Right lobe of liver (tissue), 4 donors: ENCODE measurements at regions not wholly inside any gene's neighbourhood (a gene's known extent, or its start where the extent isn't known, plus 50 kb on each side); places are given as distances from the start of the nearest gene placed in this dataset.

ENCODE experiments used
- POLR2A ChIP-seq: fragments of 450-650 bp; IDR thresholded peaks from one replicate; pipeline ENCODE4 v1.6.1; 2017; ENCODE audit warnings: antibody characterized with exemption, mild to moderate bottlenecking
- TF ChIP-seq, protein P1 (sequence below), 4 donors: fragments of 200-600 bp in 3 of 4; fragments of 450-650 bp in 1 of 4; IDR thresholded peaks; one replicate each; pipeline versions ENCODE4 v1.5.1 to v1.8.0; 2016 to 2022; ENCODE audit warnings: antibody characterized with exemption in 4 of 4, mild to moderate bottlenecking in 2 of 4
- donor health status: DM: no; HTN: no; CAD: no.
- donor health status: DM: no; HTN: no; CAD: no.
- donor health status: DM: no; HTN: yes; CAD: no.

DNA sequence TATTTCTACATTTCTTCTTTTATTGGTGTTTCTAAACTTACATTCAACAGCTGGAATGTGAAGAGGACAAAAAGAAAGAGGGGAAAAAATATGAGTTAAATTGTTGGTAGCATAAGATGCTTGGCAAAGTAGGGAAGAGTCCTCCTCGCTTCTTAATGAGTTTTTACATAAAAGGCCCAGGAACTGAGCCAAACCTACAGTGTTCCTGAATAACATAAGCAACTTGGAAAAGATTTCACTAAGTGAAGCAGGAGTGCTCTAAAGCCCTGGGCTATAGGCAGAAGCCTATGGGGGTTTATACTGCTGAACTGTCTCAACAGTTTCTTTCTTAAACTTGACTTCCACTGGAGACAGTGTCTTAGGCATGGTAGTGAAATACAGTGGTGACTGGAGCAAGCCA lies 115.0 kb upstream of the USP25 start:
- TF ChIP-seq, protein P1, sequence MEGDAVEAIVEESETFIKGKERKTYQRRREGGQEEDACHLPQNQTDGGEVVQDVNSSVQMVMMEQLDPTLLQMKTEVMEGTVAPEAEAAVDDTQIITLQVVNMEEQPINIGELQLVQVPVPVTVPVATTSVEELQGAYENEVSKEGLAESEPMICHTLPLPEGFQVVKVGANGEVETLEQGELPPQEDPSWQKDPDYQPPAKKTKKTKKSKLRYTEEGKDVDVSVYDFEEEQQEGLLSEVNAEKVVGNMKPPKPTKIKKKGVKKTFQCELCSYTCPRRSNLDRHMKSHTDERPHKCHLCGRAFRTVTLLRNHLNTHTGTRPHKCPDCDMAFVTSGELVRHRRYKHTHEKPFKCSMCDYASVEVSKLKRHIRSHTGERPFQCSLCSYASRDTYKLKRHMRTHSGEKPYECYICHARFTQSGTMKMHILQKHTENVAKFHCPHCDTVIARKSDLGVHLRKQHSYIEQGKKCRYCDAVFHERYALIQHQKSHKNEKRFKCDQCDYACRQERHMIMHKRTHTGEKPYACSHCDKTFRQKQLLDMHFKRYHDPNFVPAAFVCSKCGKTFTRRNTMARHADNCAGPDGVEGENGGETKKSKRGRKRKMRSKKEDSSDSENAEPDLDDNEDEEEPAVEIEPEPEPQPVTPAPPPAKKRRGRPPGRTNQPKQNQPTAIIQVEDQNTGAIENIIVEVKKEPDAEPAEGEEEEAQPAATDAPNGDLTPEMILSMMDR (IDR thresholded peaks at IDR 0.05) = no peak
- TF ChIP-seq POLR2A = no peak
